ENCODE measurements at regions not wholly inside any gene's neighbourhood (a gene's known extent, or its start where the extent isn't known, plus 50 kb on each side); places are given as distances from the start of the nearest gene placed in this dataset.
"Not testable (repeated sequence)": the region's sequence is repeated elsewhere in the genome, so short reads cannot be mapped to it uniquely, and the experiment has no call there.

GRCh38 chr6:147651-148050, 144.6 kb upstream of the DUSP22 start:
- not testable (repeated sequence) for DNase-seq

GRCh38 chr6:148051-148984, 144.0 kb upstream of the DUSP22 start:
- DNase-seq: peak; percentile 56 to 68

- not testable (repeated sequence) for DNase-seq
Measured at GRCh38 chr6:150147-150546, 142.1 kb upstream of the DUSP22 start.

GRCh38 chr6:152436-152835, 139.9 kb upstream of the DUSP22 start:
- not testable (repeated sequence) for DNase-seq

DNA sequence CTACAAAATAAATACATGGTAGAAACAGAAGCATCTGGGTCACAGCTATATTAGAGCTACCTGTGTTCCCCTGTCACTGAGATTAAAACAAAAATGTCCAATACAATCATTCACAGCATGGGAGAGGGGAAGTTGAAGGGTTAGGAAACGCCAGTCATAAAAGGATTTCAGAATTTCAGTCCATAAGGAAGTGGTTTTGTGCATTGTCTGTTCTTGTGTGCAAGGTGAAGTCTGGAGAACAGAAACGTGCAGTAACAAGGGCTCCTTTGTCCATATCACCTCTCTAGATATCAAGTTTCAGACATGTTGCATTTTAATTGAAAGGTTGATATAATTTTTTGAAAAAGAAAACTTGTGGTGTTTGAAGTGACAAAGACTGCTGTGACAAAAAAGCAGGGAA, 139.3 kb upstream of the DUSP22 start:
- peak; percentile 79 to 88 for DNase-seq

DNA sequence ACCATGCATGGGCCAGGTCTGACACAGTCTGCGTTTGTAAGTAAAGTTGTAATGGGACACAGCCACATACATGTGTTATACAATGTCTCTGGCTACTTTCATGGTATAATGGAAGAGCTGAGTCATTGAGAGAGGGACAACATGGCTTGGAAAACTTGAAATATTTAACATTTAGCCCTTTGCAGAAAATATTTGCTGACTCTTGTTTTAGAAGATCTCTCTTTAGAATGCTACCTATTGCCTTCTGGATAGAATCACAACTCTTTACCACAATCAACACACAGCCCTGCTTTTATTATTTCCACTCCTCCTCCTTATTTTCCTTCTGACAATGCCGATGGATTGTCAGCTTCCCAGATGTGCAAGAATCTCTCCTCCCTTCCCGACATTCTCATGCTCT, 138.4 kb upstream of the DUSP22 start:
- peak; percentile 26 to 33 for DNase-seq

DNA sequence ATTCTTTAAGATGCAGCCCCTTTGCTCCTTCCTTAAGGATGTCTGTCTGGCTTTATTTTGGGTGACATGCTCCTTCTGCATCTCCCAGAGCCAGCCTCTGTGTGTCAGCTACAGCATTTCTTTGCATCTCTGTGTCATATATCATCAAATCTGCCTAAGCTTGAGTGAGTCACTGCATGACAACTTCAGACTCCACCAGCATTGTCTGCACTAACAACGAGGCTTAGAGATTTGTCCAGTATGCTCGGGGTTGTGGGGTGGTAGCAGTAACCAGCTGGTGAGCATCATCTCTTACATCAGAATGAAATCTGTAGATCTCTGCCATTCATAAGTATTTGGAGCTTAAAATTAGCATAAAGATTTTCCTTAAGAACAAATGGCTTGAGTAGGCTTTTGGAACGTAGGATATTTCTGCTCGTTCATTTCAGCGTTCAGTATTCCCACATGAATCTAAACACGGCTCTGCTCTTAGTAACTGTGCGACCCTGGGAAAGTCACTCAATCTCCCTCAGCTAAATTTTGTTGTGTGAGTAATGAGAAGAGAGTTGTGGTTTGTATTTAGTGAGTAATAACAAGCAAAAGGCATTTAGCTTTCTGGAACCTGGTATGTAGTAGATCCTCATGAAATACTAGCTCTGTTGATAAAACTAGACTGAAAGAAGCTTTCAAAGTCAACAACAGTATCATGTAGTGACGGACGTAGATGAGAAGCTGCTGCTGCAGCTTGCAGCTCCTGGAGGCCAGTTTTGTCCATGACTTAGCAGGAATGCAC, 137.8 kb upstream of the DUSP22 start:
- DNase-seq: peak in 1 of 2 experiments; percentile 16

- DNase-seq: no peak
Measured at GRCh38 chr6:156010-156409, 136.3 kb upstream of the DUSP22 start.

DNA sequence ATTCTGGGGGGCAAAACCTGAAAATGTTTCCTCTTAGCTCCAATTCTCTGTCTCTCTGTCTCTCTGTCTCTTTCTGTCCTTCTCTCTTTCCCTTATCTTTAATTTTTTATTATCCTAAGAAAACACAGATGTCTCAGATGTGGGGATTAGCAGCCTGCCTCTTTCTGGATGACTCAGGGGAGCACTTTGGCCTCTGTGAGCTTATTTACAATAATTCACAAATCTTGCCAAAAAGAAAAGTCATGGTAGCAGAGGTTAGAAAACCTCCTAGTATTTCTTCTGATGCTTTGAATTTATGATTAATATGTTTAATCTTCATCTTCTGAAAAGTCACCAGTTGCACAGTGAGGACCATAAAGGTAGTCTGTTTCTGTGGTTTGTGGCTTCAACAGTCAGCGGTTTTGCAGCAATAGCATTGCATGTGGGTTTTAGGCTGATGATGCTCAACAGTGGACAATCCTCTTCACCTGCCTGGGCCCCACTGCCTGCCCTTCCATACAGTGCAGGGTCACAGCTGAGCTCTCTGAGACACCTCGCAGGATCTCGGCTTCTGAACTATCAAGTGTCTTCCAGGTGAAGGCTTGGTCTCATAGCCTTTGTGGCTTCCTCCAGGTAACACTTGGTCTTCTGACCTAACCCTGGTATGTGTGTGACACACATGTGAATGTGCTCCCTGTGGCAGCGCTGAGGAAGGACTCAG, 135.7 kb upstream of the DUSP22 start:
- DNase-seq: not testable (repeated sequence)

GRCh38 chr6:157176-157575, 135.1 kb upstream of the DUSP22 start:
- peak in 1 of 2 experiments; percentile 50 for DNase-seq

- not testable (repeated sequence) for DNase-seq
Measured at GRCh38 chr6:161657-162056, 130.6 kb upstream of the DUSP22 start.

DNA sequence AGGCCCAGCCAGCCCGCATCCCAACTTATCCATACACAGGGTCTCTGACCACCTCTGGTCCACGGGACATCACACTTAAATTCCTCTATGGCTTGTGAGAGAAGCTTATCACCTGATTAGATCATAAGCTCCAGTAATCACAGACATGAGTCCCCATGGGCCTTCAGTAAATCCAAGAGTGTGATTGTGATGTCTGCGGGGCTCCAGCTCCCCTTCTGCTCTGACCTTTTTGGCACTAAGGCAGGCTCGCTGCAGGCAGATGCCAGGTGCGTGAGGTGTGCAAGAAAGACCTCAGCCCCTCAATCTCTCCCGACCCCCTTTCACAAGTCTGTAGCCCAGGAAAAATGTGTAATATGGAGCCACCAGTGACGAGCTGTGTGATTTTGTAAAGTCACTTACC, 127.6 kb upstream of the DUSP22 start:
- no peak for DNase-seq

DNA sequence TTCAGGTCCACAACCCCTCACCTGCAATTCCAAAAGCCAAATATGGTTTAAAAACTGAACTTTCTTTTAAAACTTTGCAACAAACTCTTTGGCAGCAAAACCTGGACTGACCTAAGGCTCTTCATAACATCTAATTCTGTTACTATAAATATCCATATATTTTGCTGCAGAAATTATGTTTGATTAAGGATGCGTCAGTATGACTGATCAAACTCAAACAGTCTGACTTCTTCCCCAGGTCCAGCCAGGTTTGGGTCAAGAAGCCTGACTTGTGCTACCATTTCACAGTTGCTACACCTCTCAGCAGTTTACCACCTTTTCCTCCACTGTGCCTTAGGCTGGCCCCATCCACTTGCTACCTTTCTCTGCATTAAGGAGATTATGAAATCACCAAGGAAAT, 127.0 kb upstream of the DUSP22 start:
- DNase-seq: no peak

DNA sequence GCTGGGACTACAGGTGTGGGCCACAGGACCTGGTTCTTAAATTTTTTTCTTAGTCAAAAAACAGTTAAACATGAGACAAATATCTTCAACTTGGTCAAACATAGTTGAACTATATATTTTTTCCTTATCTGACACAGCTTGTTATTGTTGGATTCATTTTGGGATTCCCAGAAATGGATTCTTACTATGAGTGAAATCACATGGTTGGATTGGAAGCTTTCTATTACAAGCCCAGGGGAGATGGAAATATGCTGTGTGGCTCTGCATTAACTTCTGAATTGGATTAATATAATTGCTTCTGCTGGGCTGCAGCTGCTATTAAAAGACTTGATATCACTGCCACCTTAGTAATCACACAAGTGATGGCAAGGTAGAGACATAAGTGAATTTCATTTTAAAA, 126.4 kb upstream of the DUSP22 start:
- DNase-seq: no peak

- DNase-seq: peak; percentile 37 to 74
Measured at GRCh38 chr6:168865-169455, 123.3 kb upstream of the DUSP22 start.

- no peak for DNase-seq
Measured at GRCh38 chr6:174036-174435, 118.3 kb upstream of the DUSP22 start.

DNA sequence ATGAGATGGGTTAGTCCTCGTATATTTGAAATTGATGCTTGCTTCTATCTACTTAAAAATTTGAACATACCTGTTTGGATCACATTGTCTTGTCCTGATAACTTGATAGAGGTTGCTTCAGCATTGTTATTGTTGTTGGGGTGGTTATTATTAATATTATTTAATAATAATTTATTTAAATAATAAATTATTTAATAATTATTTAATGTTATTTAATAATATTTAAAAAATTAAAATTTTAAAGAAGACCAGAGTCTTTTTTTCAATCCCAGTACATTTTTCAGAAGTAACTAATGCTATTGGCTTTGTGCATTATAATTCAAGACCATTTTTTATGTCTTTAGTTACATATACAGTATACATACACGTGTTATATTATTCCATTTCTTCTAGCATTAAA, 116.6 kb upstream of the DUSP22 start:
- DNase-seq: no peak

DNA sequence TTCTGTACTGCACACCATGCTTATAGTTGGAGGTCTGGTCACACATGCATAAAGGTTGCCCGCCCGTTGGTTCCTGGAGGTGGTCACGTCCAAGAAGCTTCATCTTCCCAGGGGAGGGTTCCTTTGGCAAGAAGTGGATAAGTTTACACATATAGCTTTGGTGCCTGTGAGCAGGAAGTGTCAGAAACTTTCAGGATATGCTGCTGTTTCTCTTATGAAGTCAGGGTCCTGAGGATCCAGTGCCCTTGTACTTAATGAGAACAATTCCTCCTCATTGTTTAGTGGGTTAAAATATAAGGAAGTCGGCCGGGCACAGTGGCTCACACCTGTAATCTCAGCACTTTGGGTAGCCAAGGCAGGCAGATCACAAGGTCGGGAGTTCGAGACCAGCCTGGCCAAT, 115.5 kb upstream of the DUSP22 start:
- no peak for DNase-seq

GRCh38 chr6:178119-178518, 114.2 kb upstream of the DUSP22 start:
- no peak for DNase-seq

DNA sequence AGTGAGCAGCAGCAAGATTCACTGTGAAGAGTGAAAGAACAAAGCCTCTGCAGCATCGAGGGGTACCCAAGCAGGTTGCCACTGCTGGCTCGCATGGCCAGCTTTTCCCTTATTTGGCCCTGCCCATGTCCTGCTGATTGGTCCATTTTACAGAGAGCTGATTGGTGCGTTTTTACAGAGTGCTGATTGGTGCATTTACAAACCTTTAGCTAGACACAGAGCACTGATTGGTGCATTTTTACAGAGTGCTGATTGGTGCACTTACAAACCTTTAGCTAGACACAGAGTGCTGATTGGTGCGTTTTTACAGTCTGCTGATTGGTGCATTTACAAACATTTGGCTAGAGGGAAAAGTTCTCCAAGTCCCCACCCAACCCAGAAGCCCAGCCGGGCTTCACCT, 113.4 kb upstream of the DUSP22 start:
- not testable (repeated sequence) for DNase-seq

- no peak for DNase-seq
Measured at GRCh38 chr6:179340-179950, 112.8 kb upstream of the DUSP22 start.

- not testable (repeated sequence) for DNase-seq
Measured at GRCh38 chr6:180091-180694, 112.1 kb upstream of the DUSP22 start.
